ACHN (cell line): ENCODE measurements at regions not wholly inside any gene's neighbourhood (a gene's known extent, or its start where the extent isn't known, plus 50 kb on each side); places are given as distances from the start of the nearest gene placed in this dataset.
"Not testable (repeated sequence)": the region's sequence is repeated elsewhere in the genome, so short reads cannot be mapped to it uniquely, and the experiment has no call there.

ENCODE experiments used
- DNase-seq: peaks from one replicate; pipeline ENCODE4 v3.0.0-alpha.2; 2015
- in situ Hi-C: cut with HindIII; loops from 2 replicates; pipeline ENCODE4 v1.10.0; 2017; ENCODE audit warnings: low sequenced_read_pairs, low pct_ligation_motif_present, low pct_unique_long_range_greater_than_20kb

- DNase-seq = no peak
- in situ Hi-C loops = no loop called here
Measured at GRCh38 chr6:26224547-26224912, 137.3 kb downstream of the HFE start.

- in situ Hi-C loops = no loop called here
- peak; percentile 69 for DNase-seq
Measured at GRCh38 chr6:26224940-26225847, 138.0 kb downstream of the HFE start.

- in situ Hi-C loops = no loop called here
- no peak for DNase-seq
Measured at GRCh38 chr6:26225848-26226578, 138.8 kb downstream of the HFE start.

- in situ Hi-C loops = no loop called here
- no peak for DNase-seq
Measured at GRCh38 chr6:26226579-26226967, 138.4 kb upstream of the BTN3A2 start.

- in situ Hi-C loops = no loop called here
Measured at GRCh38 chr6:26230351-26230750, 134.6 kb upstream of the BTN3A2 start.

GRCh38 chr6:26231006-26231587, 133.9 kb upstream of the BTN3A2 start:
- DNase-seq = no peak
- in situ Hi-C loops = no loop called here

More at GRCh38 chr6:26230351-26230750, 134.6 kb upstream of the BTN3A2 start:
- DNase-seq = no peak

- in situ Hi-C loops = no loop called here
Measured at GRCh38 chr6:26232306-26232939, 132.6 kb upstream of the BTN3A2 start.

GRCh38 chr6:26232940-26233648, 131.9 kb upstream of the BTN3A2 start:
- no peak for DNase-seq
- in situ Hi-C loops = no loop called here

More at GRCh38 chr6:26232306-26232939, 132.6 kb upstream of the BTN3A2 start:
- DNase-seq = no peak

- DNase-seq = peak; percentile 62
- in situ Hi-C loops = no loop called here
Measured at GRCh38 chr6:26233649-26234420, 131.2 kb upstream of the BTN3A2 start.

GRCh38 chr6:26234421-26235301, 130.3 kb upstream of the BTN3A2 start:
- peak; percentile 85 for DNase-seq
- in situ Hi-C loops = no loop called here

GRCh38 chr6:26235302-26235670, 129.7 kb upstream of the BTN3A2 start:
- peak; percentile 26 for DNase-seq
- in situ Hi-C loops = no loop called here

- in situ Hi-C loops, DNase-seq: not testable (repeated sequence)
Measured at GRCh38 chr6:26239415-26239814, 125.6 kb upstream of the BTN3A2 start.

- DNase-seq = no peak
- in situ Hi-C loops = no loop called here
Measured at GRCh38 chr6:26240157-26241032, 124.6 kb upstream of the BTN3A2 start.

GRCh38 chr6:26241033-26241895, 123.7 kb upstream of the BTN3A2 start:
- in situ Hi-C loops = no loop called here

GRCh38 chr6:26243132-26243531, 121.9 kb upstream of the BTN3A2 start:
- no peak for DNase-seq
- in situ Hi-C loops = no loop called here

More at GRCh38 chr6:26241033-26241895, 123.7 kb upstream of the BTN3A2 start:
- no peak for DNase-seq
